Hindlimb muscle (tissue), 1 donor: ENCODE measurements at regions not wholly inside any gene's neighbourhood (a gene's known extent, or its start where the extent isn't known, plus 50 kb on each side); places are given as distances from the start of the nearest gene placed in this dataset.
"Not testable (repeated sequence)": the region's sequence is repeated elsewhere in the genome, so short reads cannot be mapped to it uniquely, and the experiment has no call there.

Experiments
- DNase-seq: peaks from one replicate; pipeline ENCODE4 v3.0.0-alpha.2; 2013

DNA sequence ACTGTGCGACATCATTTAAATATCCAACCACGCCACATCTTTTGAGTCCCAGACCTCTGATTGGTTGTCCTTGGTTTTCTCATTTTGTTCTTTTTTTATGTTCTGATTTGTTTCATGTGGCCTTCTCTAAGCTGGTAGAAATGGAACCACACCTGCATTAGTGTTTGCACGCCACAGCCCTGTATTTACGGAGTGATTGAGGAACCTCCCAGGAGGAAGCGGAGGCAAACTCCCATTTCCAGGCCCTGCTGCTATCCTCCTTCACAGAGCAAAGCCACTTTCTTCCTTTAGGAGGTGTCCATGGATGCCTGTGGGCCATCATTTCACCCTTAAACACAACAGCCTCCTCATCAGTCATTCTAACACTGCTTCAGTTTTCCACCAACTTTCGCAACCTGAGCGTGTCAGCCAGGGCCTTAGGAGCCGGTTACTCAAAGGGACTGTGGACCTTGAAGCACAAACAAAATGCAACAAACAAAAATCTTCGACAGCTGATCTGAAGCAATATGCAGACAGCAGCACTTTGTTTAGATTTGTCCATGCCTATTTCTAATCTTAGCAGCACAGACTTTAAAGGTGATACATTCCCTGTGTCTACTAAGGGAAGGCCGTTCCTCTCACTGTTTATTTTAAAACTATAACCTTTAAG is 1258.1 kb upstream of the TMEM132C start:
- no peak for DNase-seq

DNA sequence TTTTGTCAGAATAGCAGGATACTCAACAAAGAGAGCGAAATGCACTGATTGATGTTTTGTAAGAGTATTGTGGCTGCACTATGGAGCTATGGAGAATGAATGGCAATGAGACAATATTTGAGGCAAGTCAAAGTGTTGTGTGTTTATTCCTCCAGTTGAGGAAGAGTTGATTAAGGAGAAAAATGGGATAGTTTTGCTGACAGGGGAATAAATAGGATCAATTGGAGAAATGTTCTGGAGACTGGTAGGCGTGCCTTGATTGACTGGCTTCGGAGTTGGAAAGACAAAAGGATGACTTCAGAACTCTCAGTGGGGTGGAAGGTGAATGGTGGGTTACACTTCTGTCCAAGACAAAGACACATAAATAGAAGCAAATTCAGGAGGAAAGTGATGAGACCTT is 1254.9 kb upstream of the TMEM132C start:
- DNase-seq: no peak

DNA sequence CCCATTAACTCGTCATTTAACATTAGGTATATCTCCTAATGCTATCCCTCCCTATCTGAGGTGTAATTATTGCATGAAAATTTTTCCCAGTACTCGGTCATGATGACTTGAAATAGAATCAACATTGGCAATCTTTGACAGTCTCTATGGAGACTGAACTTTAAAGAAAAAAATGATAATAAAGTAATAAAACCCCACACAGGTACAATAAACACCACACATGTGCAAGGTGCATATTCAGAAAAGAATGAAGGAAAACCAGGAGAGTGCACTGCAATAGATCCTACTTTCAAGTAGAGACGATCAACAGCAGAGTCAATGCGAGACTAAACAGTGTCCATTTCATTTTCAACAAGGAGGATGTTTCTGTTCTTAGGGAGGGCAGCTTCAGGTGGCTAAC is 1253.8 kb upstream of the TMEM132C start:
- no peak for DNase-seq

DNA sequence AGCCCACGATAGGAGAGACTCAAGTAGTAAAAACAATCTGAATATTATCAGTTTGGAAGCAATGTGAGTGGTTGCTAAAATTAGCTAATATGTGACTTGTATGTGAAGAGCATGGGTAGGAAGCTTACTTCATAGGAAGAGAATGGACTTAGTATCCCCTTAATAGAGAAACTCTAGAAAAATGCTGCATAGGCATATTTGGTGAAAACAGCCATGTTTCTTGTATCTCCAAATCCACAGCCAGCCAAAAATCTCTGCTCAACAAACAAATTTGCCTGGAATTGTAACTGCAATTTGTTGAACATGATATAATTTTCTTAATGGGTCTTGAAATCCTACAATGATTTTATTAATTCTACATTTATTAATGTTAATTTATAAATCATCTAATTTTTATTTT is 1252.9 kb upstream of the TMEM132C start:
- DNase-seq: no peak

DNA sequence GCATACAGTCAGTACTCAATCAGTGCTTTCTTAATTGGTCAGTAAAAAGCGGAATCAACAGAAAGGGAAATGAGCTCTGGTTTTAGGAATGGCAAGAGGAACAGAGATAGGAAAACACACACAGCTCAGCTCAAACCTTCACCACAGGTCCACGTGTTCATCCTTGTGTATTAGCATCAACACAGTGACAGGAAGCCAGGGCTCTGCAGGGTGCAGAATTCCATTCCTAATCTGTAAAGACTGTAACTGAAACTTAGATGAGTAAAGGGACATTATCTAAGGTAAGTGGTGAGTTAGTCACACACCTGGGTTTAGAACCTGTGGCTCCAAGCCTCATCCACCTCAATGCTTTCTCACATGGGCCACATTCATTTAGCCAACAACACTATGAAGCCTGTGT is 1242.2 kb upstream of the TMEM132C start:
- DNase-seq: no peak

DNA sequence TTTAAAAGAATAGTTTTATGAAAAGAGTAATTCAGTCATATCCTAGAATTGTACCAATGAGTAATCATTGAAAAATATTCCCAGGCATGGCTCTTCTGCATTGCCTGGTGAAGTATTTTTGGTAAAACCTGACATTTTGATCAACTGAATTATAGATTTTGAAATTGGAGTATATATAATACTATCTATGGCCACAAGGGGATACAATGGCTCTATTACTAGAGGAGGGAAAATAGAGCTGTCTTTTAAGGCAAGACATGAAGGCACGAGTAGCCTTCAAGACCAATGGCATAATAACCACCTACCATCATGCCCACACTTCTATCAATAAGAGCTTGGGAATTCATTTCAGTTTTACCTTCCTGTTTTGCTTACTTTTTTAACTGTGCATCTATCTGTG is 1241.4 kb upstream of the TMEM132C start:
- no peak for DNase-seq

DNA sequence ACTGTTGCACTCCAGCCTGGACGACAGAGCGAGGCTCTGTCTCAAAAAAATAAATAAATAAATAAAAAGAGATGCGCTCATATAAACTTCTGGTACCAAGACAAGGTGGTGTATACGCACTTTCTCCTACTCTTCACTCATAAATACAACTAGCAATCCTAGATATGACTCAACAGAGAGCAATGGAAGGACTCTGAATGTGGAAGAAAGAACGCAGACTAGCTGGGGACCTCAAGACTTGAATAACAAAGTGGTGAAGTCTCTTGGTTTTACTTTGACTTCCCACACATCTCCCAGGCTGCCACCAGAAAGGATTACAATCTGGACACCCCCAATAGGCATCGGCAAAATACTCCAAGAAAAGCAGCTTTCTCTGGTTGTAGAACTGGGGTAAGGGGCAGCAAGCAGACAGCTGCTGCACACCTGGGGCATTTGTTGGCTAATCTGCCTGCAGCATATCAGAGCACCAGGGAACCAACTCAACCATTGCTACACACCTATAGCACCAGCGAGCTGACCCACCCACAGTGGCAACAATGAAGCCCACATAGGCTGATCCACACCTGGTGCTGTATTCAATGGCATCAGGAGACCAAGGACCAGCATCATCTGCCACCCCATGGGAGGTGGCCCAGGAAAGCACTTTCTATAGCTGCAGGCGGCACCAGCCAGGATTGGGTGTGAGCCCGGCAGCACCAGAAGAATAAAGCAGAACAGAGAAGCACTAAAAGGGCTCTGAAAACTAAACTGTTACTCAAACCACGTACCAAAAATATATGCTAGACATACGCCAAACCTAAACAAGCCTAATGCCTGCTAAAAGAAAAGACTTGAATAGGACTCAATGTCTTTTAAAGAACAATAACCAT is 1231.7 kb upstream of the TMEM132C start:
- DNase-seq: no peak

DNA sequence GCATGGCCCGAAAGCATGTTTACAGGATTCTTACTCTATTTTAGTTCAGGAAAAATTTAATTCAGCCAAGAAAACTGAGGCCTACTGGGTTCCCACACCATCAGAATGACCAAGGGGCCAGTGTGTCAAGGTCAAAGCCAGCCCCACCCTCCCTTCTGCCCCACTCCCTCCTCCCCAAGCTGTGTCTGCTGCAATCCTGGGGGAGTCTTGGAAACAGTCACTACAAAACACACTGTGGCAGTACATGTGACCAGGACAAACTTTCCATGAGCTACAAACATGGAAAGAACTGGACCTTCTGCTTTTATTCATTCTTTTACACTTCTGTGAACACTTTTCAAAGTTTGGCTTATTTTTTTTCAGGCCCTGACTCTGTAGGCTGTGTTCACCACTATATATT is 1228.8 kb upstream of the TMEM132C start:
- no peak for DNase-seq

DNA sequence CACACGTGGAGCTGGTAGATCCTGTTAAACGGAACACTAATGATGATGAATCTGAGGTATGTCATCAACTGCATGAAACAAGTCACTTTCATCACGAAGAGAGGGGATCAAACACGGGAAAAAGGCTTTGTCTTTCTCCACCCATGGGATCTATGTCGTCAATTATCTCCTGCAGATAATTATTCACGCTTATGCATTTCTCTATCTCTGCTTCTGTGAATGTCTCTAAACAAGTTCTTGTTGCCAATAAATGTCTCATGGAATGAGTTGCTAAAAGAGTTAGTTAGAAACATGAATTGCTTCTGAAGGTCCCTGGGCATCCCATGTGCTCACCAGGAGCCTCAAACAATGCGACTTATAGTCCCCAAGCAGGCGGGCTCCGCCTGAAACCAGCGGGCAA is 1228.2 kb upstream of the TMEM132C start:
- DNase-seq: no peak

DNA sequence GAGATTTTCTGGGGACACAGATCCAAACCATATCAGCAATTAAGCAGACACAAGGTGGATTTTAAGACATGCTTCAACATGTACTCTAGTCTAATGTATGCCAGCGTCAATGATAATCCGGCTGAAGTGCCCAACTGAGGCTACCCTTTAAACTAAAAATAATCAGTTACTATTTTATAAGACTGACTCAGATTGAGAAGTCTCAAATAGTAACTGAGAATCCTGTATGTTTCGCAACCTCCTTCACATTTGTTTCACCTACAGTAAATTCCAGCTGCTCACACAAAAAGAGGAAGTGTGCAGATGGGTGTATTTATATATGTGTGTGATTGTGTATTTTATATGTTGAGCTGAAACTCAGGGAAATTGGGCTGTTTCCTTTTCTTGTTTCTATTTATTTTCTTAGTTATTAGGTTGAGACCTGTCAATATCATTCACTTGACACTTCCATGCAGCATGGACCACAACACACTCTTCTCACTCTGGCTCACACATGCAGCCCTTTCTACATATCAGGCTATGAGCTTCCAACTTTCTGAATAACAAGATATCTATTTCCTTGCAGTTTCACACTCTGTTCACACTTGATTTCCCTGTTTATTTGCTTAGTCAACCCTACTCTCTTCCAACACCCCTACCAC is 1224.9 kb upstream of the TMEM132C start:
- DNase-seq: no peak

DNA sequence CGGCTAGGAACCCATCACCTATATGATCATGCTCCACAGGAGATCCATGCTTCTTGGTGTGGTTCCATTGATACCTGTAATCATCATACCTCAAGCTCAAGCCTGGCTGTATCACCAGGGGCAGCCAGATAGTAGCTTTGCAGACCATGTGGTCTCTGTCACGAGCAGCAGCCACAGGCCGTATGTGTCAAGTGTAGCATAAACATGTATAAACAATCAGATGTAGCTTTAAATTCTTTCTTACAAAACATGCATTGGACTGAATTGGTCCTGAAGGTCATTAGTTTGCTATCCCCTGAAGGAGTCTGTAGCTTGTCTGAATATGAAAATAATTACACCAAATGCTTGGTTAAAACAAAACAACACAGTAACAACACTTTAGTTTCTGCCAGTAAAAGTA is 1223.2 kb upstream of the TMEM132C start:
- DNase-seq: no peak

DNA sequence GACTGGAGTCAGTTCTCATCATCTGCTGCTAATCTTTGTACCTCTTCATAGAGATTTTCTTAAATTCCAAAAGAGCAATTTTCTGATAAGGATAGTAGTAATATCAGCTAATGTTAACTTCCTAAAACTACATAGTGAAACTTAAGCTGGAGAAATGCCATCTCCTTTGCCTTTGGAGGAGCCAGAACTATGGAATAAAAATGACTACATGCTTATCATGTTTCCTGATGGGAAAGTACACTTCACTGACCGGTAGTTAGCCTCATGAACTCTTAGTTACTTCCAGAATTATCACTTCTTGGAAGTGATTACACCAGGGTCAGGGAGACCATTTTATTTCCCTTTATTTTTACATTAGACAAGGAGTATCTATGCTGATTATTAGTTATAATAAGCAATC is 1222.1 kb upstream of the TMEM132C start:
- DNase-seq: no peak

DNA sequence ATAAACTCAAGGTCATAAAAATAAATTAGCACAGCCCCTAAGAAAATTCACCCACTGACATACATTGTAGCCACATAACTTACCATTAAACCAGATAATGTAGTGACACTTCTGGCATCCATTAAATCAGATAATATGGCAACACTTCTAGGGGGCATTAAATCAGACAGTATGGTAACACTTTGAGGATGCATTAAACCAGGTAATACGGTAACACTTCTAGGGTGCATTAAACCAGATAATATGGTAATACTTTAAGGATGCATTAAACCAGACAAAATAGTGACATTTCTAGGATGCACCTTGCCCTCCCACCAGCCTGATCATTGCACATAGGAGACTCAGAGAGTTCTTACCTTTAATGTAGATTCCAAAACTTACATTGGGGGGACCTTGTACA is 1220.5 kb upstream of the TMEM132C start:
- DNase-seq: no peak

DNA sequence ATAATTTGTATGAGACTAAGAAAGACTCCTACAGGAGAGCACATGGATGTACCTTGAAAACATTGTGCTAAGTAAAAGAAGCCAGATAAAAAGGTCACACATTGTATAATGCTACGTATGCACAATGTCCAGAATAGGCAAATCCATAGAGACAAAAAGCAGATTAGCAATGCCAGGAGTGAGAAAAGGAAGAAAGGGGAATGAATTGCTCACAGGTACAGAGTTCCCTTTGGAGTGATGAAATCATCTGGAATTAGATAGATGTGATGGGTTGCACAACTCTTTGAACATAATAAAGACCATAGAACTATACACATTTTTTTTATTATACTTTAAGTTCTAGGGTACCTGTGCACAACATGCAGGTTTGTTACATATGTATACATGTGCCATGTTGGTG is 1218.9 kb upstream of the TMEM132C start:
- no peak for DNase-seq

DNA sequence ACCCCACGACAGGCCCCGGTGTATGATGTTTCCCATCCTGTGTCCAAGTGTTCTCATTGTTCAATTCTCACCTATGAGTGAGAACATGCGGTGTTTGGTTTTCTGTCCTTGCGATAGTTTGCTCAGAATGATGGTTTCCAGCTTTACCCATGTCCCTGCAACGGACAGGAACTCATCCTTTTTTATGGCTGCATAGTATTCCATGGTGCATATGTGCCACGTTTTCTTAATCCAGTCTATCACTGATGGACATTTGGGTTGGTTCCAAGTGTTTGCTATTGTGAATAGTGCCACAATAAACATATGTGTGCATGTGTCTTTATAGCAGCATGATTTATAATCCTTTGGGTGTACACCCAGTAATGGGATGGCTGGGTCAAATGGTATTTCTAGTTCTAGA is 1218.4 kb upstream of the TMEM132C start:
- not testable (repeated sequence) for DNase-seq

DNA sequence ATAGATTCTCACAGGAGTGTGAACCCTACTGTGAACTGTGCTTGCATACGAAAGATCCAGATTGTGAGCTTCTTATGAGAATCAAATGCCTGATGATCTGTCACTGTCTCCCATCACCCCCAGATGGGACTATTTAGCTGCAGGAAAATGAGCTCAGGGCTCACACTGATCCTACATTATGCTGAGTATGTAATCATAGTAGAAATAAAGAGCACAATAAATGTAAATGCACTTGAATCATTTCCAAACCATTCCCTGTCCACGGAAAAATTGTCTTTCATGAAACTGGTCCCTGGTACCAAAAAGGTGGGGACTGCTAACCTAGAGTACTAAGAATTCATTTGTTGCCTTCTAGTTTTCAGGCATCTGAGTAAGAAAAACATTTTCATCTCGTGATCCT is 1215.8 kb upstream of the TMEM132C start:
- DNase-seq: no peak

DNA sequence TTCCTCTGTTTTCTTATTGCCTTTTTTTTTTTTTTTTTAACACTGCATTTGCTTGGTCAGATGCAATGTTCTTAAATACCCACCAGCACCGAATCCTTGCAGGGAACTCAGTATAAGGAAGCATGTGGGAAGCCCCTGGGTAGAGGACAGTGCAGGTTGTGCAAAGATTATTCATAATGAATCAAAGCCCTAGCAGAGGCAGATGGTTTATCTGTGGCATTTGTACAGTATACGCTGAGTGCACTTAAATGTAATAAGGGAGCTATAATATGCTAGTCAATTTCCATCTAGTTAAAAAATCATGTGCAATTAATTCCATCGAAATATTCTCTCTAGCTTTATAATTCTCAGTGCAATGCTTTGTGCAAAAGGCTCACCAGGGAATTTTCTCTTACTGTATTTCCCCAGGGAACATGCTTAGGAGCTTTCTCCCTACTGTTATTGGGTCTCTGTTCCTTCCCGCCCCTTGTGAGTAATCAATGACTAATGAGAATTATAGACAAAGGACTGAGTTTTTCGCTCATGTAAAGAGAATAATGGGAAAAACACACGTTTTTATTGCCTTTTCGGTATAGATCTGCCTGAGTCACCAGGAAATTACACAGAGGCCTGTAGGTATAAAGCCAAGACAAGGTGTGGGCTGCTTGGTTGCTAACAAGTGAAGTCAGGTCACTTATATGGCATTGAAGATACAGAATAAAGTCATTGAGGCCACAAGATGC is 1214.3 kb upstream of the TMEM132C start:
- DNase-seq: no peak

DNA sequence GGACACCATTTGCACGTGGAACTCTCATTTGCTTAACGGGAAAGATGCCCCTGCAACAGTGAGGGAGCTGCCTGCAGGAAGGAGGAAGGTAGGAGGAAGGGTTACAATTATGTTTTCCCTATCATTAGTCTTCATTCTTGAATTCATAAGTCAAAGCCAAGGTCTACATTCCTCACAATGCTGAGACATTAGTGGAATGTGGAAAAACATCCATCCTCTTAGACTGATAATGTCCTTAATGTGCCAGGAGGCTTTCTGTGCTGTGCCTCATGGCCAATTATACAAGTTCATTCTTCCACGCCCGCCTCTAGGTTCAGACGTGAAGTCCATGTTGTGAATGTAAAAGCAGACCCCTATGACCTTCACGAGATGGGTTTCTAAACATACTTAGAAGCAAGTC is 1212.4 kb upstream of the TMEM132C start:
- DNase-seq: no peak

DNA sequence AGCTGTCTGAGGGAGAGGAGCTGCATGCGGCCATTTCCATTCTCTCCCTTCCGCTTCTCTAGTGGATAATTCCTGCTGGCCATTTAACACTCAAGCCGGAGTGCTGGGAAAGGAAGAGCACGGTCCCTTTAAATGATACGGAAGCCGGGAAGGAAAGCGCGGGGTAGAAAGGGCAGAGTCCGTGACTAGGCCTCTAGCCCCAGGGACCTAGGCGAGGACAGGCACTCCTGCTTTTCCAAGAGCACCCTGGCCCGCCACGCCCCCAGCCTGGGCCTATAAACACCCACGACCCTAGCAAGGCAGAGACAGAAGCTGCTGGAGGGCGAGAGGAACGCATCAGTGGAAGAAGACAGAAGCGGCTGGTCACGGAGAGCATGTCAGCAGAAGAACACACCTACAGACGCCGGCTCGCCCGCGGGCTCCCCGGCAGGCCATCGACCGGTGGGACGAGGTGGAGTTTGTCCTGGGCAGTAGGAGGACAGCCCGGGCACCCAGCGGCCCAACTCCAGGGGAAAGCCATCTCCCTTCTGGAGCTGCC is 1206.6 kb upstream of the TMEM132C start:
- no peak for DNase-seq

DNA sequence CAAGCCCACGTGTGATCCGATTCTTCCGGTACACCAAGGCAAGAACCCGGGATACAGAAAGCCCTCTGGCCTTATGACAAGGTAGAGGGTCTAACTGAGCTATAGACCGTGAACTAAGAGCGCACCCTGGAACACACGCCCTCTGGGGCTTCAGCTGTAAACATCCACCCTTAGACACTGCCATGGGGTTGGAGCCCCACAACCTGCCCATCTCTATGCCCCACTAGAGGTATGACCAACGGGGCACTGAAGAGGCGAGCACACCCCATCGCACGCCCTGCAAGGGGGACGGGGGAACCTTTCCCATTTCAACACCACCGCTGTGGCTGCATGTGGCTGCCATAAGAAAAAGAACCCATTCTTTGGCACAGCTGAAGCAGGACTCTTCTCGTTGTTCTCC is 1206.0 kb upstream of the TMEM132C start:
- no peak for DNase-seq

DNA sequence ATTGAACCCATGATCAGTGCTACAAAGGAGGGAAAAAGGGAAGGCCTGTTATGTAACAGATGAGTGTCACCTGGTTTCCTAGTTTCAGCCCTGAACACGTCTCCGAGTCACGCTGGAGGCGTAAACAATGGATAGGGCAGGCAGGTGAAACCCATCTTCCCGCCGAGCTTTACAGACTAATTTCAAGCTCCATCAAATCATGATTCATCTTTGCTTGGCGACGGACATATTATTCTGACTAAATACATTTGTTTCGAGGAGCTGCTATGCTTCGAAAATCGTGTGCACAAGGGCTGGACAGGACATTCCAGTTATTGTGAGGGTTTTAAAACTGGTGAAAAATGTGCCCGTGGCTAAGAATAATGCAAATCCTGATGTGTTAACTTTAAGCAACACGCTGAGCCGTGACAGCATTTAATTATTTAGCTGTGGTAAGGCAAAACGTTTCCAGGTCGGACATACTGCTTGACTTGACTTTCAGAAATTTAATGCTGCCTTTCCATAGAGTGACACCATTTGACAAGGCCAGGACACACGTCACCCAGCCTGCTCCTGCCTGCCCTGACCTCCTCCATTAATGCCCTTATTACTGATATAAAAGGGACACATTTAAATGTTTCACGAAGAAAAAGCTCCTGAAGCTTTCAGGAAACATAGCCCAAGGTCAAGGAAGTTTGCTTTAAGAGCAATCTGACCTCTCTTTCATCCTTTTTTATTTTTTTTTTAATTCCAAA is 1203.5 kb upstream of the TMEM132C start:
- DNase-seq: no peak

DNA sequence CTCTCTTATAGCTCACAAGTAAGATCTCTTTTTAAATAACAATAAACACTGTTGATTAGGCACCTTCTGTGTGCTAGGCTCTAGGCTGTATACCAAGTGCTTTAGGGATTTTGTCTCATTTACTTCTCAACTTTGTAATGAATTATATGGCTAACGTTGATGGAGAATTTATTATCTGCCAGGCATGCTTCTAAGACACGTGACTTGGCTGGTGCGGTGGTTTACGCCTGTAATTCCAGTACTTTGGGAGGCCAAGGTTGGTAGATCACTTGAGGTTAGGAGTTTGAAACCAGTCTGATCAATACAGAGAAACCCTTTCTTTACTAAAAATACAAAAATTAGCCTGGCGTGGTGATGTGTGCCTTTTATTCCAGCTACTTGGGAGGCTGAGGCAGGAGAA is 1202.8 kb upstream of the TMEM132C start:
- DNase-seq: no peak
